ENCODE measurements at regions not wholly inside any gene's neighbourhood (a gene's known extent, or its start where the extent isn't known, plus 50 kb on each side); places are given as distances from the start of the nearest gene placed in this dataset.

DNA sequence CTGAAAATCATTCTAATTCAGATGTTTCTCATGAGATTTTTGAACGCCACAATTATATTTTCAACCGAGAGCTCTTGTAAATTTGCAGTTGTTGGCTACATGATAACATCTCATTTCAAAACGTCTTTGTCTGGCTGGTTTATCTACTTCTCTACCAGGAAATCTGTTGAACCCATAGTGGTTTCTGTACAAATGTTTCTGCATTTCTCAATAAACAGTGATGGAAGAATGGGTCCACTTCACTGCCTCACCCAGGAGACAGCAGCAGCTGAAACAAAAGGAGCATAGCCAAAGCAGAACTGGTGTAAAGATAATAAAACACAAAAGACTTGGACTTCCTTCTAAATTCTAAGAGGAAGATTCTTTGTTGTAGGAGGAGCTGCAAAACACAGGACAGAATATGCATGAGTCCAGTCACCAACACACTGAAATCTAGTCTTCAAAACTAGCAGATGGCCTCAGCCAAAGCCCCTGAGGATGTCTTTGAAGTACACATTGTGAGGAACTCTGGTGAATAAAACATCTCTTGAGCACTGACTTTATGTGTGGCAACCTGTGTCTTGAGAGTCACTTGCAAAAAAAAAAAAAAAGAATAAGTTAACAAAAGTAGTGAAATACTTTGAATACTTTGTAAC lies 68.6 kb upstream of the FGF14 start:
- TF ChIP-seq, protein P1, sequence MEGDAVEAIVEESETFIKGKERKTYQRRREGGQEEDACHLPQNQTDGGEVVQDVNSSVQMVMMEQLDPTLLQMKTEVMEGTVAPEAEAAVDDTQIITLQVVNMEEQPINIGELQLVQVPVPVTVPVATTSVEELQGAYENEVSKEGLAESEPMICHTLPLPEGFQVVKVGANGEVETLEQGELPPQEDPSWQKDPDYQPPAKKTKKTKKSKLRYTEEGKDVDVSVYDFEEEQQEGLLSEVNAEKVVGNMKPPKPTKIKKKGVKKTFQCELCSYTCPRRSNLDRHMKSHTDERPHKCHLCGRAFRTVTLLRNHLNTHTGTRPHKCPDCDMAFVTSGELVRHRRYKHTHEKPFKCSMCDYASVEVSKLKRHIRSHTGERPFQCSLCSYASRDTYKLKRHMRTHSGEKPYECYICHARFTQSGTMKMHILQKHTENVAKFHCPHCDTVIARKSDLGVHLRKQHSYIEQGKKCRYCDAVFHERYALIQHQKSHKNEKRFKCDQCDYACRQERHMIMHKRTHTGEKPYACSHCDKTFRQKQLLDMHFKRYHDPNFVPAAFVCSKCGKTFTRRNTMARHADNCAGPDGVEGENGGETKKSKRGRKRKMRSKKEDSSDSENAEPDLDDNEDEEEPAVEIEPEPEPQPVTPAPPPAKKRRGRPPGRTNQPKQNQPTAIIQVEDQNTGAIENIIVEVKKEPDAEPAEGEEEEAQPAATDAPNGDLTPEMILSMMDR (conservative IDR thresholded peaks at IDR 0.05), result no peak
- no peak for TF ChIP-seq ZFX (IDR thresholded peaks at IDR 0.05)

All from C4-2B (cell line).